Muscle layer of duodenum (tissue), 2 donors: ENCODE measurements at regions not wholly inside any gene's neighbourhood (a gene's known extent, or its start where the extent isn't known, plus 50 kb on each side); places are given as distances from the start of the nearest gene placed in this dataset.

Experiments
- H3K27ac ChIP-seq: one replicate; pipeline ENCODE4 v1.7.0; 2013; ENCODE audit warnings: mild to moderate bottlenecking, low read length
- H3K27me3 ChIP-seq: one replicate; pipeline ENCODE4 v1.7.0; 2013; ENCODE audit warnings: low read depth, mild to moderate bottlenecking, control low read depth, low read length
- H3K36me3 ChIP-seq, 2 donors: one replicate each; pipeline ENCODE4 v1.7.0; 2013; ENCODE audit warnings: low read length in 2 of 2, control low read depth in 1 of 2, mild to moderate bottlenecking in 1 of 2; ENCODE audit not compliant: insufficient read depth in 2 of 2, control insufficient read depth in 1 of 2
- H3K4me1 ChIP-seq, 2 donors: one replicate each; pipeline ENCODE4 v1.7.0; 2013; ENCODE audit warnings: low read length in 2 of 2, mild to moderate bottlenecking in 2 of 2, control low read depth in 1 of 2, moderate library complexity in 1 of 2; ENCODE audit not compliant: insufficient read depth in 2 of 2, control insufficient read depth in 1 of 2
- H3K4me3 ChIP-seq, 2 donors: one replicate each; pipeline ENCODE4 v1.7.0; 2013; ENCODE audit warnings: low read length in 2 of 2, low read depth in 1 of 2, mild to moderate bottlenecking in 1 of 2
- H3K9me3 ChIP-seq, 2 donors: one replicate each; pipeline ENCODE4 v1.7.0; 2013; ENCODE audit warnings: low read length in 2 of 2, control low read depth in 1 of 2, mild to moderate bottlenecking in 1 of 2; ENCODE audit not compliant: control insufficient read depth in 1 of 2
- donor health status: healthy.

DNA sequence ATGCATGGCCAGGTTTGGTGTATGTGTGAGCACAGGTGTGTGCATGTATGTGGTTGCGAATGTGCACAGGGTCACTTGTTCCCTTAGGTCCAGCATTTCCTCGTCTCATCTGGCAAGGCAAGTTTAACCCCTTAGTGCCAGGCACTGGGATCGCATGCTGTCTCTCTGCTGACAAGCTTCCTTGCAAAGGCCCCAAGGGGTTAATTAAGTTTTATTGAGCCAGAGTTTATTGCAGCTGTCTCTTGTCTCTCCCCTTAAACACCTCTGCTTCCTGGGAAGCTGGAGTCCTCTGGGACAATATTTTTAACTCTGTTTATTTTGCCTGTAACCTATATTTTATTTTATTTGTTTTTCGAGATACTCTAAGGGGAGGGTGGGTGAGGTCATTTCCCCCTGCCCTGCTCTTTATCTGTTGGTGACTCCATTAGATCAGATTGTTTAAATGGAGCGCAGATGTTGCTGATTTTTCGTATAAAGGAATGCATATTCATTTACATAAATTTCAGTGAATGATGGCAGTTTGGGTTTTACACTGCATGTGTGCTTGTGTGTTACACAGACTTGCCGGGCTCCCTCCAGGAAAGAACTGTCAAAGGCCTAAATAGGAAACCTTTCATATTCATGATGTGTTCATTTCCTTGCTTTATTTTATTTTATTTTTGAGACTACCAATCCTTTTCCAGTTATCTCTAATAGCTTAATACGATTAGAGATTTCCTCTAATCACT is 99.7 kb downstream of the CBLN1 start:
- Histone ChIP-seq H3K27me3 (no peaks in the 10 kb centered on the region), H3K36me3 (no peaks in the 10 kb centered on the region), H3K4me3 (no peak overlapping the region), H3K9me3 (no peaks in the 10 kb centered on the region), H3K4me1 (no peaks in the 10 kb centered on the region), H3K27ac (no peak overlapping the region)

GRCh38 chr16:49179714-49180330 is 101.8 kb downstream of the CBLN1 start:
- no peaks in the 10 kb centered on the region for H3K4me1 ChIP-seq
- H3K27me3 ChIP-seq, result no peaks in the 10 kb centered on the region
- no peaks in the 10 kb centered on the region for H3K9me3 ChIP-seq
- no peaks in the 10 kb centered on the region for H3K36me3 ChIP-seq
- H3K27ac ChIP-seq, result no peak overlapping the region
- no peak overlapping the region for H3K4me3 ChIP-seq

GRCh38 chr16:49168126-49168525 is 113.5 kb downstream of the CBLN1 start:
- Histone ChIP-seq H3K27me3 (no peaks in the 10 kb centered on the region), H3K4me1 (no peaks in the 10 kb centered on the region), H3K36me3 (no peaks in the 10 kb centered on the region), H3K27ac (no peak overlapping the region), H3K9me3 (no peaks in the 10 kb centered on the region), H3K4me3 (no peak overlapping the region)

DNA sequence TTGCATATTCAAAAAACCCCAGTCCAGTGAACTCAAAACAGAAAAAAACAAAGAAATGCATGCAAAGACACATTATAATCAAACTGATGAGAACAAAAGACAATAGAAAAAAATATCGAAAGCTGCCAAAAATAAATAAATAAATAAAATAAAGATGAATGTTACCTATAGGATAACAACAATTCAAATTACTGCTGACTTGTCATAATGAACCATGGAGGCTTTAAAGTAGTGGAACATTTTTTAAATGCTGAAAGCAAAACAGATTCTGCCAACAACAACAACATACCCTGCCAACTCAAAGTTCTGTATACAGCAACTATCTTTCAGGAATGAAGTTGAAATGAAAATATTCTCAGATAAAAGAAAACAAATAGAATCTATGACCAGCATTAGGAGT is 116.6 kb downstream of the CBLN1 start:
- no peak overlapping the region for H3K4me3 ChIP-seq
- H3K9me3 ChIP-seq, result no peaks in the 10 kb centered on the region
- no peak overlapping the region for H3K27ac ChIP-seq
- H3K36me3 ChIP-seq, result no peaks in the 10 kb centered on the region
- no peaks in the 10 kb centered on the region for H3K4me1 ChIP-seq
- H3K27me3 ChIP-seq, result no peaks in the 10 kb centered on the region

DNA sequence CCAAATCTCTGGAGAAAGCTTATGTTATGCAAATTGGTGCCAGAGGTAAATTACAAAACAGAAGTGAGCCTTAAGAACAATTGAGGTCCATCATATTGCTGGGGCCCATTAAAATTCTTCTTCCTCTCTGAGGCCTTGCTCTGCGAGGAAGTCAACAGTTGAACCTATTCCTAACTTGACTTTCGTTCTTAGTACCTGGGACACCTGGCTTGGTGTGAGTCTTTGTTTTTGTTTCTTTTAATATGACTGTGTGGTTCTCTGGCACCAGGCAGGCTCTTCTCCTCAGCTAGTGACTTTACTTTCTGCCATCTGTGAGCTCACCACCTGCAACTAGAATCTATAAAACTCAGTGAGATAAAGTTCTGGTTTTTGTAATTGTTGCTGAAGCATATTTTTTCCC is 120.4 kb downstream of the CBLN1 start:
- Histone ChIP-seq H3K36me3 (no peaks in the 10 kb centered on the region), H3K27ac (no peak overlapping the region), H3K9me3 (no peaks in the 10 kb centered on the region), H3K4me3 (no peak overlapping the region), H3K27me3 (no peaks in the 10 kb centered on the region), H3K4me1 (no peaks in the 10 kb centered on the region)

DNA sequence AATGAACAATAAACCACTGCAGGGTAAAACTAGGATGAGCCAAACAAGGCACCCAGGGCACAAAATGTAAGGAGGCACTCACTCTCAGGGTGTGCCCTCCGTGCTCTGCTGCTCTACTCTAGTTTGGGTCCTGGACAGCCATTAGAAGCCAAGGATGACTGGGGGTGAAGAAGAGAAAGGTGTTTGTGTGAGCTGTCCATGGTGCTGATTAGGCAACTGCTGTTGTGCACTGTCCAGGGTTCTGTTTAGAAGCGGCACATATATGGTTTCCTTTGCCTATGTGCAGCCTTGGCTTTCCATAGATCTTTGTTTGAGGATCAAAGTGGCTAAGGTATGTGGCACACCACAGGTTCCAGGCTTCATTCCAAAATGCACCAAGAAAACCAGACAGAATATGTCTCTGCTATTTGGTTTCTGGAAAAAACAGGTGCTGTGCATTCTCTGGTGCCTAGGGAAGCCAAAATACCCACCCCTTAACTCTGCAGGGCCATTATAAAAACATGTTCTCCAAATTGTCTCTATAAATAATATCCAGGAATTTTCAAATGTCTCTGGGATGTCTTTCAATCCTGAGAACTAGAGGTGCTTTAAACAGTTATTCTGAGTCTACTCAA is 123.5 kb downstream of the CBLN1 start:
- Histone ChIP-seq H3K27ac (no peak overlapping the region), H3K36me3 (no peaks in the 10 kb centered on the region), H3K4me3 (no peak overlapping the region), H3K9me3 (peaks cover 0 to 2% of the 10 kb centered on the region in 2 donors), H3K4me1 (no peaks in the 10 kb centered on the region), H3K27me3 (no peaks in the 10 kb centered on the region)

DNA sequence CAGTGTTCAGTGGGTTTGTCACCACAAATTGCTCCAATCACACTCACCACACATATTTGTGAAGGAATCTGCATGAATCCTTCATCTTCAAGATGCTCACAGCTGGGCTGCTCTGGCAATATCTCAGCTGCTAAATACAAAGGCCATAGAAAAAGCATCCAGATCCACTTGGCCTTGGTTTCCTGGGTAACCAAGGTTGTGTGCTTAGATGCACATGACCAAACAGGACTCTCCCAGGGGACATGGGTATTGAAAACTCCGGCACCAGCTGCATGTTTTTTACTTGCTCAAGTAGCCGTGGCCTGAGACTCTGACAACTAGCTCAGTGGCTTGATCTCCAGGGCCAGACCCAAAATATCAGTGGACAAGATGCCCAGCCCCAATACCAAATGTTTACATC is 131.3 kb downstream of the CBLN1 start:
- Histone ChIP-seq H3K9me3 (peaks cover 0 to 2% of the 10 kb centered on the region in 2 donors), H3K27me3 (no peaks in the 10 kb centered on the region), H3K4me3 (no peak overlapping the region)

GRCh38 chr16:49148410-49148809 is 133.2 kb downstream of the CBLN1 start:
- no peak overlapping the region for H3K27ac ChIP-seq
- H3K4me1 ChIP-seq, result no peaks in the 10 kb centered on the region
- H3K4me3 ChIP-seq, result no peak overlapping the region
- no peaks in the 10 kb centered on the region for H3K36me3 ChIP-seq
- no peaks in the 10 kb centered on the region for H3K9me3 ChIP-seq
- no peaks in the 10 kb centered on the region for H3K27me3 ChIP-seq

More for the DNA sequence above, 131.3 kb downstream of the CBLN1 start:
- Histone ChIP-seq H3K27ac (no peak overlapping the region), H3K36me3 (no peaks in the 10 kb centered on the region), H3K4me1 (no peaks in the 10 kb centered on the region)

DNA sequence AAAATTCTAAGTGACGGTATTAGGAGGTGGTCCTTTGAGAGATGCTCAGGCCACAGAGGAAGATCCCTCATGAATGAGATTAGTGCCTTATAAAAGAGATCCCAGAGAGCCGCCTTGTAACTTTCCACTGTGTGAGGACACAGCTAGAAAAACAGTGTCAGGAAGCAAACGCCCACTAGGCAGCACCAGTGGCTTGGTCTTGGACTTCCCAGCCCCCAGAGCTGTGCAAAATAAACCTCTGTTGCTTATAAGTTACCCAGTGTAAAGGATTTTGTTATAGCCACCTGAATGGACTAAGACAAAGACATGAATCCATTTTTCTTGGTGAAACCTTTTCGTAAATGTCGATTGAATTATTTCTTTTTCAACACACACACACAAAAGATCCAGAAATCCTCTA is 141.0 kb downstream of the CBLN1 start:
- Histone ChIP-seq H3K27ac (no peak overlapping the region), H3K9me3 (peaks cover 0 to 9% of the 10 kb centered on the region in 2 donors), H3K36me3 (no peaks in the 10 kb centered on the region), H3K27me3 (no peaks in the 10 kb centered on the region), H3K4me1 (no peaks in the 10 kb centered on the region), H3K4me3 (no peak overlapping the region)

GRCh38 chr16:49130397-49130796 is 151.2 kb downstream of the CBLN1 start:
- Histone ChIP-seq H3K36me3 (no peaks in the 10 kb centered on the region), H3K9me3 (no peaks in the 10 kb centered on the region), H3K4me1 (no peaks in the 10 kb centered on the region), H3K4me3 (no peak overlapping the region), H3K27ac (no peak overlapping the region), H3K27me3 (no peaks in the 10 kb centered on the region)

GRCh38 chr16:49129935-49130334 is 151.7 kb downstream of the CBLN1 start:
- no peaks in the 10 kb centered on the region for H3K9me3 ChIP-seq
- no peaks in the 10 kb centered on the region for H3K4me1 ChIP-seq

More at GRCh38 chr16:49129935-49130334, 151.7 kb downstream of the CBLN1 start:
- no peaks in the 10 kb centered on the region for H3K27me3 ChIP-seq
- no peaks in the 10 kb centered on the region for H3K36me3 ChIP-seq
- no peak overlapping the region for H3K4me3 ChIP-seq
- H3K27ac ChIP-seq, result no peak overlapping the region
